Chondrocyte (in vitro differentiated cells): ENCODE measurements at regions not wholly inside any gene's neighbourhood (a gene's known extent, or its start where the extent isn't known, plus 50 kb on each side); places are given as distances from the start of the nearest gene placed in this dataset.

Experiments
- DNase-seq: peaks from one replicate; pipeline ENCODE4 v3.0.0; 2021; ENCODE audit warnings: mixed read lengths, low spot score
- H3K27ac Mint-ChIP-seq: one replicate; pipeline ENCODE4 v1.8.0; 2021; ENCODE audit warnings: mild to moderate bottlenecking, moderate library complexity, mixed read lengths; ENCODE audit not compliant: unreplicated experiment
- H3K27me3 Mint-ChIP-seq: 2 replicates; pipeline ENCODE4 v1.8.0; 2021; ENCODE audit warnings: low read depth, mixed read lengths
- H3K36me3 Mint-ChIP-seq: 2 replicates; pipeline ENCODE4 v1.8.0; 2021; ENCODE audit warnings: low read depth, mixed read lengths
- H3K4me1 Mint-ChIP-seq: 2 replicates; pipeline ENCODE4 v1.8.0; 2021; ENCODE audit warnings: low read depth, mild to moderate bottlenecking, mixed read lengths
- H3K4me3 Mint-ChIP-seq: one replicate; pipeline ENCODE4 v1.8.0; 2021; ENCODE audit warnings: mild to moderate bottlenecking, moderate library complexity, mixed read lengths; ENCODE audit not compliant: unreplicated experiment
- H3K9me3 Mint-ChIP-seq: 2 replicates; pipeline ENCODE4 v1.8.0; 2021; ENCODE audit warnings: low read depth, mixed read lengths
- CTCF ChIP-seq: fragments of 200-600 bp; sonication (generic); IDR thresholded peaks from 2 replicates; pipeline ENCODE4 v1.5.0; 2021; ENCODE audit warnings: antibody characterized with exemption, mild to moderate bottlenecking, moderate library complexity

- Mint-ChIP-seq H3K27ac (no peak overlapping the region), H3K4me1 (no peaks in the 10 kb centered on the region), H3K4me3 (no peak overlapping the region), H3K9me3 (peaks cover 8% of the 10 kb centered on the region), H3K27me3 (no peaks in the 10 kb centered on the region), H3K36me3 (no peaks in the 10 kb centered on the region)
- peak; percentile 68 for TF ChIP-seq CTCF
- no peak for DNase-seq
Observed at GRCh38 chr3:166902374-166902773, 477.7 kb downstream of the ZBBX start.

- Mint-ChIP-seq H3K27ac (no peak overlapping the region), H3K27me3 (no peaks in the 10 kb centered on the region), H3K4me1 (no peaks in the 10 kb centered on the region), H3K36me3 (no peaks in the 10 kb centered on the region), H3K9me3 (no peaks in the 10 kb centered on the region), H3K4me3 (no peak overlapping the region)
- DNase-seq: no peak
- no peak for TF ChIP-seq CTCF
Observed at GRCh38 chr3:166900866-166901577, 479.1 kb downstream of the ZBBX start.

- H3K4me1 Mint-ChIP-seq: no peaks in the 10 kb centered on the region
- no peak overlapping the region for H3K27ac Mint-ChIP-seq
- H3K4me3 Mint-ChIP-seq: no peak overlapping the region
- no peaks in the 10 kb centered on the region for H3K9me3 Mint-ChIP-seq
- DNase-seq: no peak
- no peak for TF ChIP-seq CTCF
- peaks cover 3% of the 10 kb centered on the region for H3K27me3 Mint-ChIP-seq
- no peaks in the 10 kb centered on the region for H3K36me3 Mint-ChIP-seq
Observed at GRCh38 chr3:166897811-166898210, 482.3 kb downstream of the ZBBX start.

- Mint-ChIP-seq H3K27me3 (peaks cover 8% of the 10 kb centered on the region), H3K4me1 (no peaks in the 10 kb centered on the region), H3K36me3 (no peaks in the 10 kb centered on the region), H3K27ac (no peak overlapping the region), H3K9me3 (no peaks in the 10 kb centered on the region), H3K4me3 (no peak overlapping the region)
- DNase-seq: no peak
- no peak for TF ChIP-seq CTCF
Observed at GRCh38 chr3:166889241-166889640, 490.9 kb downstream of the ZBBX start.

GRCh38 chr3:166879661-166880060 lies 500.4 kb downstream of the ZBBX start:
- no peaks in the 10 kb centered on the region for H3K36me3 Mint-ChIP-seq
- H3K27me3 Mint-ChIP-seq: peaks cover 8% of the 10 kb centered on the region
- no peak for DNase-seq
- no peak overlapping the region for H3K27ac Mint-ChIP-seq
- H3K9me3 Mint-ChIP-seq: peaks cover 19% of the 10 kb centered on the region
- no peak for TF ChIP-seq CTCF
- no peaks in the 10 kb centered on the region for H3K4me1 Mint-ChIP-seq
- H3K4me3 Mint-ChIP-seq: no peak overlapping the region
